HEK293T (cell line): ENCODE measurements at regions not wholly inside any gene's neighbourhood (a gene's known extent, or its start where the extent isn't known, plus 50 kb on each side); places are given as distances from the start of the nearest gene placed in this dataset.

Source experiments
- CTBP1 ChIP-seq: fragments of 450-650 bp; IDR thresholded peaks from 2 replicates; pipeline ENCODE4 v1.6.1; 2016; ENCODE audit warnings: borderline replicate concordance
- SP1 ChIP-seq: fragments of 450-650 bp; IDR thresholded peaks from 2 replicates; pipeline ENCODE4 v1.6.1; 2017
- TARDBP ChIP-seq: fragments of 450-650 bp; IDR thresholded peaks from 2 replicates; pipeline ENCODE4 v1.6.1; 2016

GRCh38 chr13:60227158-60227557 lies 63.4 kb upstream of the DIAPH3 start:
- no peak for TF ChIP-seq TARDBP
- TF ChIP-seq SP1 = no peak
- no peak for TF ChIP-seq CTBP1
